Fibroblast of pulmonary artery (primary cell): ENCODE measurements at regions not wholly inside any gene's neighbourhood (a gene's known extent, or its start where the extent isn't known, plus 50 kb on each side); places are given as distances from the start of the nearest gene placed in this dataset.

Experiments
- DNase-seq: peaks from one replicate; pipeline ENCODE4 v3.0.0-alpha.2; 2010; ENCODE audit warnings: low read depth
- H3K4me3 ChIP-seq: replicated peaks from 2 replicates; pipeline ENCODE4 v1.5.1; 2011; ENCODE audit warnings: low read depth, mild to moderate bottlenecking, control low read depth, low read length, moderate library complexity
- CTCF ChIP-seq: IDR thresholded peaks from 2 replicates; pipeline ENCODE4 v1.5.1; 2011; ENCODE audit warnings: mild to moderate bottlenecking, control low read depth, low read length, inconsistent platforms; ENCODE audit errors: missing control alignments

- TF ChIP-seq CTCF: no peak
- H3K4me3 ChIP-seq: no peak overlapping the region
- no peak for DNase-seq
These were observed 327.5 kb downstream of the NDFIP2 start for GRCh38 chr13:79808475-79808874.

GRCh38 chr13:79807554-79807953, 326.6 kb downstream of the NDFIP2 start:
- H3K4me3 ChIP-seq: no peak overlapping the region
- TF ChIP-seq CTCF: no peak
- DNase-seq: no peak

- no peak for TF ChIP-seq CTCF
- DNase-seq: no peak
These were observed 325.9 kb downstream of the NDFIP2 start for GRCh38 chr13:79806821-79807220.

GRCh38 chr13:79805317-79805716, 324.4 kb downstream of the NDFIP2 start:
- TF ChIP-seq CTCF: no peak
- no peak overlapping the region for H3K4me3 ChIP-seq
- DNase-seq: no peak

More at GRCh38 chr13:79806821-79807220, 325.9 kb downstream of the NDFIP2 start:
- H3K4me3 ChIP-seq: no peak overlapping the region

- no peak for DNase-seq
- no peak for TF ChIP-seq CTCF
- H3K4me3 ChIP-seq: no peak overlapping the region
These were observed 323.0 kb downstream of the NDFIP2 start for GRCh38 chr13:79803989-79804388.

GRCh38 chr13:79803296-79803695, 322.3 kb downstream of the NDFIP2 start:
- no peak overlapping the region for H3K4me3 ChIP-seq
- no peak for DNase-seq
- no peak for TF ChIP-seq CTCF

GRCh38 chr13:79802389-79803085, 321.6 kb downstream of the NDFIP2 start:
- DNase-seq: no peak
- no peak for TF ChIP-seq CTCF
- H3K4me3 ChIP-seq: no peak overlapping the region
